Peyer's patch (tissue), 4 donors: ENCODE measurements at regions not wholly inside any gene's neighbourhood (a gene's known extent, or its start where the extent isn't known, plus 50 kb on each side); places are given as distances from the start of the nearest gene placed in this dataset.

Experiments
- CTCF ChIP-seq, 6 experiments: fragments of 450-650 bp in 4 of 6; fragments of 200-600 bp in 2 of 6; sonication (generic) in 1 of 6; IDR thresholded peaks; one replicate each; pipeline ENCODE4 v1.5.1; 2017 to 2019; ENCODE audit warnings: antibody characterized with exemption in 6 of 6, mild to moderate bottlenecking in 3 of 6, moderate library complexity in 1 of 6
- POLR2A ChIP-seq, 2 donors: fragments of 450-650 bp; IDR thresholded peaks; one replicate each; pipeline ENCODE4 v1.5.1; 2017; ENCODE audit warnings: antibody characterized with exemption in 2 of 2, mild to moderate bottlenecking in 2 of 2, moderate library complexity in 2 of 2

GRCh38 chr4:178838776-178839175 lies 1396.5 kb upstream of the AGA start:
- no peak for TF ChIP-seq CTCF (IDR thresholded peaks at IDR 0.05)
- no peak for TF ChIP-seq POLR2A (IDR thresholded peaks at IDR 0.05)
